Smooth muscle cell (in vitro differentiated cells): ENCODE measurements at regions not wholly inside any gene's neighbourhood (a gene's known extent, or its start where the extent isn't known, plus 50 kb on each side); places are given as distances from the start of the nearest gene placed in this dataset.

Experiments used
- DNase-seq: peaks from one replicate; lab custom pipeline; 2025; ENCODE audit not compliant: unreplicated experiment; lab: John Stamatoyannopoulos, UW
- H2AFZ ChIP-seq: fragments of 200-600 bp; sonication (generic); 2 replicates; pipeline ENCODE4 v1.6.0; 2016; ENCODE audit warnings: antibody characterized with exemption, low read depth, mild to moderate bottlenecking
- H3F3A ChIP-seq: fragments of 200-600 bp; sonication (generic); 2 replicates; pipeline ENCODE4 v1.6.0; 2017; ENCODE audit warnings: antibody characterized with exemption, low read depth
- H3K27ac ChIP-seq: fragments of 200-600 bp; sonication (generic); 2 replicates; pipeline ENCODE4 v1.5.1; 2016; ENCODE audit warnings: low read depth, mild to moderate bottlenecking
- H3K27me3 ChIP-seq: fragments of 200-600 bp; sonication (generic); 2 replicates; pipeline ENCODE4 v1.6.1; 2016; ENCODE audit warnings: low read depth, mild to moderate bottlenecking
- H3K36me3 ChIP-seq: fragments of 200-600 bp; sonication (generic); 2 replicates; pipeline ENCODE4 v1.5.1; 2016; ENCODE audit warnings: low read depth
- H3K4me1 ChIP-seq: fragments of 200-600 bp; sonication (generic); 2 replicates; pipeline ENCODE4 v1.5.1; 2016; ENCODE audit warnings: low read depth
- H3K4me2 ChIP-seq: fragments of 200-600 bp; sonication (generic); 2 replicates; pipeline ENCODE4 v1.6.0; 2016; ENCODE audit warnings: mild to moderate bottlenecking
- H3K4me3 ChIP-seq: fragments of 200-600 bp; sonication (generic); 2 replicates; pipeline ENCODE4 v1.5.1; 2016; ENCODE audit warnings: mild to moderate bottlenecking
- H3K79me2 ChIP-seq: fragments of 200-600 bp; sonication (generic); 2 replicates; pipeline ENCODE4 v1.6.0; 2016; ENCODE audit warnings: low read depth, mild to moderate bottlenecking
- H3K9ac ChIP-seq: fragments of 200-600 bp; sonication (generic); 2 replicates; pipeline ENCODE4 v1.6.0; 2016; ENCODE audit warnings: low read depth
- H3K9me3 ChIP-seq: fragments of 200-600 bp; sonication (generic); replicated peaks from 2 replicates; pipeline ENCODE4 v1.5.1; 2016; ENCODE audit warnings: low read depth
- H4K20me1 ChIP-seq: fragments of 200-600 bp; sonication (generic); 2 replicates; pipeline ENCODE4 v1.6.0; 2016; ENCODE audit warnings: low read depth
- WGBS: methylation state at CpG from one replicate; pipeline ENCODE4 v1.1.7; 2016; ENCODE audit warnings: low lambda C conversion rate; 5-methylcytosine and 5-hydroxymethylcytosine counted together
- TF ChIP-seq, protein P1 (sequence below): fragments of 200-600 bp; sonication (generic); IDR thresholded peaks from 2 replicates; pipeline ENCODE4 v1.5.1; 2017; ENCODE audit warnings: borderline replicate concordance, mild to moderate bottlenecking, antibody characterized with exemption; ENCODE audit not compliant: insufficient read depth, poor library complexity, severe bottlenecking

DNA sequence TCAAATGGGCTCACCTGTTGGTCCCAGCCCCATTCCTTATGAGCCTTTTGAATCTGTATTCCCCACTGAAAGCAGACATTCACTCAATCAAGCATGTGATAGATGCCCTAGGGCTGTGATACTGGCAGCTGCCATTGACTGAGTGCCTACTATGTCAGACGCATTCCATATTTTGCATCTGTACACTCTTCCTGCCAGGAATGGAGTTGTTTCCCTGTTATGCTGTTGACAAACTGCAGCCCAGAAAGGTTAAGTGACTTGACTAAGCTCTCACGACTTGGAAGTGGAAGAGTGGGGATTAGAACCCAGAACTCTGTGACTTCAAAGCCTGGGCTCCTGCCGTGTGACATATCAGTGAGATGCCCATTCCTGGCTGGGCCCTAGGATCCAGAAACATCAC is 211.4 kb downstream of the RPLP1 start:
- WGBS: 90% methylated on average over 3 of the region's 3 CpGs

DNA sequence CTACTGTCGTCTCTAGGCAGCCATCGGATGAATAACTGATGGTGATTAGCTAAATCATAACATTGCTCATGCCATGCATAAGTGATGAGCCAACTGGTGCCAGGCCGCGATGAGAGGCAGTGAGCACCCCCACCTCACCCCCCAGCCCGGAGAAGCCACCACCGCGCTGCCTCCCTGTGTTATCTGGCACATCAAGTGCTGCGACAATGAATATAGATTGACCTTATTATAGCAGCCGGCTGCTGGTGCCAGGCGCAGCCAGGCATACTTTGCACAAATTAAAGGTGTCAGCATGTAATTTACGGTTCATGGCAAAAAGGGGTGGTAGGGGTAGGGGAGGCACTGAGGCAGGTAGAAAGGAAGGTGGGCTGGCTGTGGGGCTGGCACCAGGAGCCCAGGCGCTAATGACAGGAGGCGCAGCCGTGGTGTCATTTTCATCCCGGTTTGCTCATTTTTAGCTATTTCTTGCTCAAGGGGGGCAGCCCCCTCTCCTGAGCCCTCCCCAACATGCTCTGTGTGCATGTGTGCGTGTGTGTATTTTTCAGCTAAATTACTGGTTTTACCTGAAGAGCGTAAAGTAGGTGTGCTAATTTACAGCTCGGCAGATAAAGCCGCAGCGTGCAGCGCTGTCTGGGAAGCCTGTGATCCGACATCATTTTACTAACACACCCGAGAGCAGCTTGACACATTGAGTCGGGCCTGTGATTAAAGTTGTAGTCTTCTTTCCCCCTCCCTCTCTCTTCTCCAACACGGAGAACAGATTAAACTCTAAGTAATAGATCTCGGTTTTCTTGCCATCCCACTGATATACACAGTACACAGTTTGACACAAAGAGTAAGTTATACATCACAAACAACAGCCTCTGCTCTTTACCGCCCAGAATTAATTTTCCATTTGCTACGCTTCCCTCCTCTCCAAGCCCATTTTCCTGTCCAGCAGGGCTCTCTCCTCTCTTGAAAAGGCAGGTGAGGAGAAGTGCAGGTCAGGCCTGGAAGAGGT is 212.3 kb downstream of the RPLP1 start:
- peaks cover 8% of the 10 kb centered on the region for H3K4me1 ChIP-seq
- TF ChIP-seq, protein P1, sequence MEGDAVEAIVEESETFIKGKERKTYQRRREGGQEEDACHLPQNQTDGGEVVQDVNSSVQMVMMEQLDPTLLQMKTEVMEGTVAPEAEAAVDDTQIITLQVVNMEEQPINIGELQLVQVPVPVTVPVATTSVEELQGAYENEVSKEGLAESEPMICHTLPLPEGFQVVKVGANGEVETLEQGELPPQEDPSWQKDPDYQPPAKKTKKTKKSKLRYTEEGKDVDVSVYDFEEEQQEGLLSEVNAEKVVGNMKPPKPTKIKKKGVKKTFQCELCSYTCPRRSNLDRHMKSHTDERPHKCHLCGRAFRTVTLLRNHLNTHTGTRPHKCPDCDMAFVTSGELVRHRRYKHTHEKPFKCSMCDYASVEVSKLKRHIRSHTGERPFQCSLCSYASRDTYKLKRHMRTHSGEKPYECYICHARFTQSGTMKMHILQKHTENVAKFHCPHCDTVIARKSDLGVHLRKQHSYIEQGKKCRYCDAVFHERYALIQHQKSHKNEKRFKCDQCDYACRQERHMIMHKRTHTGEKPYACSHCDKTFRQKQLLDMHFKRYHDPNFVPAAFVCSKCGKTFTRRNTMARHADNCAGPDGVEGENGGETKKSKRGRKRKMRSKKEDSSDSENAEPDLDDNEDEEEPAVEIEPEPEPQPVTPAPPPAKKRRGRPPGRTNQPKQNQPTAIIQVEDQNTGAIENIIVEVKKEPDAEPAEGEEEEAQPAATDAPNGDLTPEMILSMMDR: no peak
- H3K27me3 ChIP-seq: no peaks in the 10 kb centered on the region
- H2AFZ ChIP-seq: no peak overlapping the region
- no peak overlapping the region for H3K4me2 ChIP-seq
- no peaks in the 10 kb centered on the region for H3K79me2 ChIP-seq
- H3F3A ChIP-seq: no peaks in the 10 kb centered on the region
- DNase-seq: no peak
- H3K4me3 ChIP-seq: no peak overlapping the region
- no peak overlapping the region for H3K27ac ChIP-seq
- H3K9me3 ChIP-seq: no peaks in the 10 kb centered on the region
- H4K20me1 ChIP-seq: no peaks in the 10 kb centered on the region
- WGBS: 77% methylated on average over 28 of the region's 28 CpGs
- no peak overlapping the region for H3K9ac ChIP-seq
- no peaks in the 10 kb centered on the region for H3K36me3 ChIP-seq

More for the DNA sequence above, 211.4 kb downstream of the RPLP1 start:
- Histone ChIP-seq H3K9me3 (no peaks in the 10 kb centered on the region), H3K4me1 (peaks cover 8% of the 10 kb centered on the region), H4K20me1 (no peaks in the 10 kb centered on the region), H3K36me3 (no peaks in the 10 kb centered on the region), H3F3A (no peaks in the 10 kb centered on the region), H3K27ac (no peak overlapping the region), H3K4me3 (no peak overlapping the region), H2AFZ (no peak overlapping the region), H3K9ac (no peak overlapping the region), H3K4me2 (no peak overlapping the region), H3K27me3 (no peaks in the 10 kb centered on the region), H3K79me2 (no peaks in the 10 kb centered on the region)
- TF ChIP-seq, protein P1: no peak
- DNase-seq: no peak

DNA sequence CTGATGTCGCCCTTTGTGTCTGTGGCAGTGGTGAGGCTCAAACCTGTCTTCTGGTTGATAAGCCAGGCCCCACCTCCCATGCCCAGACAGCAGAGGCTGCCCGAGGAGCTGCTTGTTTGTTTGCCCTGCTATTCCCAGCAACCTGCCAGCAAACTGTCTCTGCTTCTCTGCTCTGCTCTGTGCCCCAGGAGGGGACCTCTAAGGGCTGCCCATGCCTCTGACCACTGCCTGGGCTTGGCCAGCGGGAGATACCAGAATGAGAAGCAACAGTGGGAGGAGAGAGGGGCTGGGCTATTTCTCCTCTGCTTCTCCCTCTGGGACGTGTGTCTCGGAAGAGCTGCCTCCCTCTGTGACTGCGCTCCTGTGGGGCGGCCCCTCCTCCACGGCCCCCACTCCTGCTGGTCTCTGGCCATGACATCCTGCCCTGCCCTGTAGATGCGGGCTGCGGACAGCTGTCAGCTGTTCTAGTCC is 213.1 kb downstream of the RPLP1 start:
- 60% methylated on average over 10 of the region's 10 CpGs for WGBS
- TF ChIP-seq, protein P1: no peak
- H3K36me3 ChIP-seq: no peaks in the 10 kb centered on the region
- H3K27me3 ChIP-seq: no peaks in the 10 kb centered on the region
- H3K27ac ChIP-seq: no peak overlapping the region
- peaks cover 8% of the 10 kb centered on the region for H3K4me1 ChIP-seq
- no peak overlapping the region for H3K4me3 ChIP-seq
- no peak overlapping the region for H3K9ac ChIP-seq
- no peaks in the 10 kb centered on the region for H3F3A ChIP-seq
- H3K4me2 ChIP-seq: no peak overlapping the region
- no peaks in the 10 kb centered on the region for H3K79me2 ChIP-seq
- H3K9me3 ChIP-seq: no peaks in the 10 kb centered on the region
- no peak for DNase-seq
- no peaks in the 10 kb centered on the region for H4K20me1 ChIP-seq
- no peak overlapping the region for H2AFZ ChIP-seq
